C4-2B (cell line): ENCODE measurements at regions not wholly inside any gene's neighbourhood (a gene's known extent, or its start where the extent isn't known, plus 50 kb on each side); places are given as distances from the start of the nearest gene placed in this dataset.
"Not testable (repeated sequence)": the region's sequence is repeated elsewhere in the genome, so short reads cannot be mapped to it uniquely, and the experiment has no call there.

Experiments used
- H3K27ac ChIP-seq: fragments of 450-650 bp; 2 replicates; pipeline ENCODE4 v1.5.1; 2017
- CTCF ChIP-seq: fragments of 450-650 bp; conservative IDR thresholded peaks from 2 replicates; pipeline ENCODE4 v1.5.1; 2017; ENCODE audit warnings: mild to moderate bottlenecking
- ZFX ChIP-seq: fragments of 450-650 bp; IDR thresholded peaks from 2 replicates; pipeline ENCODE4 v1.6.1; 2017

- TF ChIP-seq CTCF (no peak), ZFX (no peak)
- H3K27ac ChIP-seq, result no peak overlapping the region
Measured at GRCh38 chr4:108411836-108412235, 208.5 kb upstream of the RPL34 start.

- not testable (repeated sequence) for H3K27ac ChIP-seq
Measured at GRCh38 chr4:108409691-108410090, 210.7 kb upstream of the RPL34 start.

- no peak overlapping the region for H3K27ac ChIP-seq
- TF ChIP-seq CTCF (no peak), ZFX (no peak)
Measured at GRCh38 chr4:108405586-108405985, 214.8 kb upstream of the RPL34 start.

GRCh38 chr4:108400309-108400708 lies 220.1 kb upstream of the RPL34 start:
- no peak for TF ChIP-seq ZFX
- TF ChIP-seq CTCF, result no peak
- no peak overlapping the region for H3K27ac ChIP-seq

- no peak for TF ChIP-seq CTCF
- TF ChIP-seq ZFX, result no peak
- no peak overlapping the region for H3K27ac ChIP-seq
Measured at GRCh38 chr4:108399610-108400265, 220.6 kb upstream of the RPL34 start.

GRCh38 chr4:108398836-108399235 lies 221.5 kb upstream of the RPL34 start:
- TF ChIP-seq CTCF, result no peak
- TF ChIP-seq ZFX, result no peak
- H3K27ac ChIP-seq, result no peak overlapping the region

- no peak overlapping the region for H3K27ac ChIP-seq
- TF ChIP-seq CTCF, result no peak
- TF ChIP-seq ZFX, result no peak
Measured at GRCh38 chr4:108398316-108398715, 222.1 kb upstream of the RPL34 start.

- H3K27ac ChIP-seq, result no peak overlapping the region
- TF ChIP-seq ZFX (no peak), CTCF (no peak)
Measured at GRCh38 chr4:108397850-108398249, 222.5 kb upstream of the RPL34 start.
